ENCODE measurements at regions not wholly inside any gene's neighbourhood (a gene's known extent, or its start where the extent isn't known, plus 50 kb on each side); places are given as distances from the start of the nearest gene placed in this dataset.
A peak's percentile ranks its signal among the peaks of the same experiment; 100 is the strongest.

DNA sequence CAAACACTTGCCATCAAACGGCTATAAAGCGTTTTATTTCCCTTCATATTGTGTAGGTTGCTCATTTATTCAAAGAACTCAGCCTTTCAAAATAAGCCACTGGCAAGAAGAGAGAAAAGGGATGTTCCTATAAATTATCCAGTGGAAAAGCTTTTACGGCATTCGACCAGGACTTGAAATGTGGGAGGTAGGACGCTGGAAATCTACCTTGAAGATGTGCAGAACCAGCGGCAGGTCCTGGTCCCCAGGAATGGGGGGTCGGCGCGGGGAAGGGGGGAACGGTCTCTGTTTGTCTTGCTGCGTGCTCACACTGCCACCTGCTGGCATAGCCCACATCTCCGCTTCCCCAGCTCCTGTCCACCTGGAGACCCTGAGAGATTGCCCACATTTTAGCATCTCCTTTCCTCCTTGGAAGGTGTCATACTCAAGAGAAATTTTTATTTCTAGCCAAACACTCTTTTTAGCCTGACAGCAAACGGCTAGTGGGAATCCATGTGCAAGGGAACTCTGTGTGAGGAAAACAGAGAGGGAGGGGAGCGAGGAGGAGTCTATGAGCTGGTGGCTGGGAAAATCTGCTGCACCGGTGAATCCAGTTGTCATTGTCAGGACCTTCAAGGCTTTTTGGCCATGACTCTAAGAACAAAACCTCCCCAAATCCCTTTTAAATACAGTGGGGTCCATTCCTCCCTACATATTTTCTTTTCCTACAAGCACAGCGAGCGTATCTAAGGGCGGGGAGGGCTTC lies 349.0 kb upstream of the PKDCC start:
- no peak for TF ChIP-seq HMGXB4 (CRISPR knock-in tag; IDR thresholded peaks at IDR 0.05; ENCODE audit: borderline replicate concordance)
- TF ChIP-seq SMC3 (IDR thresholded peaks at IDR 0.05): peak; percentile 63
- TF ChIP-seq, protein P1, sequence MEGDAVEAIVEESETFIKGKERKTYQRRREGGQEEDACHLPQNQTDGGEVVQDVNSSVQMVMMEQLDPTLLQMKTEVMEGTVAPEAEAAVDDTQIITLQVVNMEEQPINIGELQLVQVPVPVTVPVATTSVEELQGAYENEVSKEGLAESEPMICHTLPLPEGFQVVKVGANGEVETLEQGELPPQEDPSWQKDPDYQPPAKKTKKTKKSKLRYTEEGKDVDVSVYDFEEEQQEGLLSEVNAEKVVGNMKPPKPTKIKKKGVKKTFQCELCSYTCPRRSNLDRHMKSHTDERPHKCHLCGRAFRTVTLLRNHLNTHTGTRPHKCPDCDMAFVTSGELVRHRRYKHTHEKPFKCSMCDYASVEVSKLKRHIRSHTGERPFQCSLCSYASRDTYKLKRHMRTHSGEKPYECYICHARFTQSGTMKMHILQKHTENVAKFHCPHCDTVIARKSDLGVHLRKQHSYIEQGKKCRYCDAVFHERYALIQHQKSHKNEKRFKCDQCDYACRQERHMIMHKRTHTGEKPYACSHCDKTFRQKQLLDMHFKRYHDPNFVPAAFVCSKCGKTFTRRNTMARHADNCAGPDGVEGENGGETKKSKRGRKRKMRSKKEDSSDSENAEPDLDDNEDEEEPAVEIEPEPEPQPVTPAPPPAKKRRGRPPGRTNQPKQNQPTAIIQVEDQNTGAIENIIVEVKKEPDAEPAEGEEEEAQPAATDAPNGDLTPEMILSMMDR (IDR thresholded peaks at IDR 0.05): peak; percentile 84
- no peak for TF ChIP-seq ZSCAN20 (CRISPR knock-in tag; IDR thresholded peaks at IDR 0.05)
- TF ChIP-seq, protein P2, sequence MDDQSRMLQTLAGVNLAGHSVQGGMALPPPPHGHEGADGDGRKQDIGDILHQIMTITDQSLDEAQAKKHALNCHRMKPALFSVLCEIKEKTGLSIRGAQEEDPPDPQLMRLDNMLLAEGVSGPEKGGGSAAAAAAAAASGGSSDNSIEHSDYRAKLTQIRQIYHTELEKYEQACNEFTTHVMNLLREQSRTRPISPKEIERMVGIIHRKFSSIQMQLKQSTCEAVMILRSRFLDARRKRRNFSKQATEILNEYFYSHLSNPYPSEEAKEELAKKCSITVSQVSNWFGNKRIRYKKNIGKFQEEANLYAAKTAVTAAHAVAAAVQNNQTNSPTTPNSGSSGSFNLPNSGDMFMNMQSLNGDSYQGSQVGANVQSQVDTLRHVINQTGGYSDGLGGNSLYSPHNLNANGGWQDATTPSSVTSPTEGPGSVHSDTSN (IDR thresholded peaks at IDR 0.05): no peak
- TF ChIP-seq NPAS2 (CRISPR knock-in tag; IDR thresholded peaks at IDR 0.05; ENCODE audit: borderline replicate concordance): no peak
- TF ChIP-seq RAD21 (conservative IDR thresholded peaks at IDR 0.05 in 1 of 2, IDR thresholded peaks at IDR 0.05 in 1 of 2): peak; percentile 77 to 83
- ChIA-PET POLR2A (no interaction called here), CTCF (interaction anchor here (0.5 to 3.0 kb wide), 26 partner anchors 10 to 1787 kb away, joined by 3 to 22 read pairs (median 4); no protein-coding TSS in a partner anchor)
- WGBS (ENCODE audit: missing lambda C conversion rate): 23% methylated on average over 18 of the region's 18 CpGs
- peak overlapping the region; percentile 20; the same call in 1 of the 3 replicates for H3K4me2 ChIP-seq
- peak; percentile 66 to 89; a peak in 5 of 6 replicates for ATAC-seq
- H3K9me3 ChIP-seq: no peaks in the 10 kb centered on the region
- peak in 1 of 2 experiments; percentile 33 for DNase-seq (ENCODE audit: low read depth in 1 of 2, low spot score in 1 of 2)
- no peak for FAIRE-seq
- H3K4me1 ChIP-seq: no peaks in the 10 kb centered on the region
- no peak overlapping the region for H3K4me3 ChIP-seq
- no peak overlapping the region for H3K27ac ChIP-seq

DNA sequence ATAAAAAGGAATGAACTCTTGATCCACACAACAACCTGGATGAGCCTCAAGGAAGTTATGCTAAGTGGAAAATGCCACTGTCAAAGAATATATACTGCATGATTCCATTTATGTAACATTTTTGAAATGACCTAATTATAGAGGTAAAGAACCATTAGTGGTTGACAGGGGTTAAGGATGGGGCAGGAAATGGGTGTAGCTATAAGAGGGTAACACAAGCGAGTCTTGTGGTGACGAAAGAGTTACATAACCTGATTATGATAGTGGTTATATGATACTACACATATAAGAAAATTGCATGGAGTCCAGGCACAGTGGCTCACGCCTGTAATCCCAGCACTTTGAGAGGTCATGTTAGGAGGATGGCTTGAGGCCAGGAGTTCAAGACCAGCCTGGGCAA lies 346.6 kb upstream of the PKDCC start:
- ChIA-PET POLR2A (no interaction called here), CTCF (no interaction called here)
- WGBS (ENCODE audit: missing lambda C conversion rate): 56% methylated on average over 3 of the region's 3 CpGs
- FAIRE-seq (no peak), DNase-seq (ENCODE audit: low read depth in 1 of 2, low spot score in 1 of 2) (no peak), ATAC-seq (no peak)
- Histone ChIP-seq H3K4me2 (no peak overlapping the region), H3K27ac (no peak overlapping the region), H3K9me3 (no peaks in the 10 kb centered on the region), H3K4me3 (no peak overlapping the region), H3K4me1 (no peaks in the 10 kb centered on the region)
- no peak for TF ChIP-seq NR3C1 (IDR thresholded peaks at IDR 0.05)
- TF ChIP-seq TP53 (CRISPR knock-in tag; IDR thresholded peaks at IDR 0.05): no peak
- no peak for TF ChIP-seq ZSCAN20 (CRISPR knock-in tag; IDR thresholded peaks at IDR 0.05)
- TF ChIP-seq ZNF302 (CRISPR knock-in tag; IDR thresholded peaks at IDR 0.05): no peak
- no peak for TF ChIP-seq HOXB13 (CRISPR knock-in tag; IDR thresholded peaks at IDR 0.05; ENCODE audit: low read depth)
- TF ChIP-seq, protein P3, sequence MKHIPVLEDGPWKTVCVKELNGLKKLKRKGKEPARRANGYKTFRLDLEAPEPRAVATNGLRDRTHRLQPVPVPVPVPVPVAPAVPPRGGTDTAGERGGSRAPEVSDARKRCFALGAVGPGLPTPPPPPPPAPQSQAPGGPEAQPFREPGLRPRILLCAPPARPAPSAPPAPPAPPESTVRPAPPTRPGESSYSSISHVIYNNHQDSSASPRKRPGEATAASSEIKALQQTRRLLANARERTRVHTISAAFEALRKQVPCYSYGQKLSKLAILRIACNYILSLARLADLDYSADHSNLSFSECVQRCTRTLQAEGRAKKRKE (CRISPR knock-in tag; IDR thresholded peaks at IDR 0.05; ENCODE audit: low read depth): no peak
- no peak for TF ChIP-seq RFX5 (IDR thresholded peaks at IDR 0.05)
- TF ChIP-seq GATA3 (IDR thresholded peaks at IDR 0.05; ENCODE audit: borderline replicate concordance): no peak
- TF ChIP-seq MAFK (IDR thresholded peaks at IDR 0.05; ENCODE audit: partially characterized antibody): no peak
- TF ChIP-seq NFE2L2 (conservative IDR thresholded peaks at IDR 0.05; ENCODE audit: low read length): no peak
- TF ChIP-seq, protein P1 (IDR thresholded peaks at IDR 0.05): no peak
- TF ChIP-seq KDM5A (IDR thresholded peaks at IDR 0.05): no peak
- TF ChIP-seq BHLHE40 (IDR thresholded peaks at IDR 0.05; ENCODE audit: low read depth, low read length): no peak
- no peak for TF ChIP-seq ESRRA (IDR thresholded peaks at IDR 0.05; ENCODE audit: borderline replicate concordance, low read length)

Data from A549 (cell line).